Ectodermal cell (in vitro differentiated cells): ENCODE measurements at regions not wholly inside any gene's neighbourhood (a gene's known extent, or its start where the extent isn't known, plus 50 kb on each side); places are given as distances from the start of the nearest gene placed in this dataset.

Experiments
- H3K27ac ChIP-seq: 2 replicates; pipeline ENCODE4 v1.7.0; 2013; ENCODE audit warnings: mild to moderate bottlenecking, low read depth, low read length; ENCODE audit not compliant: insufficient read depth, poor library complexity, severe bottlenecking
- H3K27me3 ChIP-seq: 2 replicates; pipeline ENCODE4 v1.7.0; 2013; ENCODE audit warnings: mild to moderate bottlenecking, low read length; ENCODE audit not compliant: insufficient read depth, control insufficient read depth, poor library complexity, severe bottlenecking
- H3K36me3 ChIP-seq: one replicate; pipeline ENCODE4 v1.7.0; 2013; ENCODE audit warnings: low read length; ENCODE audit not compliant: control insufficient read depth, insufficient read depth
- H3K4me1 ChIP-seq: one replicate; pipeline ENCODE4 v1.7.0; 2013; ENCODE audit warnings: low read length; ENCODE audit not compliant: control insufficient read depth, insufficient read depth
- H3K4me3 ChIP-seq: 2 replicates; pipeline ENCODE4 v1.7.0; 2013; ENCODE audit warnings: low read depth, low read length, control low read depth; ENCODE audit not compliant: insufficient read depth
- H3K9me3 ChIP-seq: 2 replicates; pipeline ENCODE4 v1.7.0; 2013; ENCODE audit warnings: mild to moderate bottlenecking, low read length, moderate library complexity; ENCODE audit not compliant: control insufficient read depth
- WGBS, 2 experiments: methylation state at CpG; one replicate each; pipeline ENCODE4 v1.1.7; 2013; ENCODE audit warnings: missing lambda C conversion rate in 2 of 2; 5-methylcytosine and 5-hydroxymethylcytosine counted together

- H3K4me1 ChIP-seq: no peaks in the 10 kb centered on the region
- no peaks in the 10 kb centered on the region for H3K9me3 ChIP-seq
- no peaks in the 10 kb centered on the region for H3K36me3 ChIP-seq
- H3K27ac ChIP-seq: no peak overlapping the region
- no peaks in the 10 kb centered on the region for H3K27me3 ChIP-seq
- H3K4me3 ChIP-seq: no peak overlapping the region
- WGBS, 2 experiments: 95 to 98% methylated on average over 5 of the region's 5 CpGs
These were observed 107.0 kb upstream of the NUDT12 start for GRCh38 chr5:103669615-103670014.

- no peaks in the 10 kb centered on the region for H3K27me3 ChIP-seq
- H3K36me3 ChIP-seq: no peaks in the 10 kb centered on the region
- H3K4me3 ChIP-seq: no peak overlapping the region
- 89 to 96% methylated on average over 3 of the region's 3 CpGs for WGBS, 2 experiments
- H3K27ac ChIP-seq: no peak overlapping the region
- no peaks in the 10 kb centered on the region for H3K4me1 ChIP-seq
- no peaks in the 10 kb centered on the region for H3K9me3 ChIP-seq
These were observed 105.7 kb upstream of the NUDT12 start for GRCh38 chr5:103668281-103668680.

- no peaks in the 10 kb centered on the region for H3K27me3 ChIP-seq
- H3K36me3 ChIP-seq: no peaks in the 10 kb centered on the region
- H3K4me1 ChIP-seq: no peaks in the 10 kb centered on the region
- H3K9me3 ChIP-seq: no peaks in the 10 kb centered on the region
- H3K27ac ChIP-seq: no peak overlapping the region
- 77 to 84% methylated on average over 3 of the region's 3 CpGs for WGBS, 2 experiments
- H3K4me3 ChIP-seq: no peak overlapping the region
These were observed 104.5 kb upstream of the NUDT12 start for GRCh38 chr5:103667068-103667467.

GRCh38 chr5:103657301-103657700, 94.7 kb upstream of the NUDT12 start:
- H3K27me3 ChIP-seq: no peaks in the 10 kb centered on the region
- WGBS, 2 experiments: 88 to 96% methylated on average over 3 of the region's 3 CpGs

GRCh38 chr5:103648086-103648485, 85.5 kb upstream of the NUDT12 start:
- 89 to 95% methylated on average over 2 of the region's 2 CpGs for WGBS, 2 experiments
- H3K27me3 ChIP-seq: no peaks in the 10 kb centered on the region
- no peaks in the 10 kb centered on the region for H3K9me3 ChIP-seq
- H3K4me3 ChIP-seq: no peak overlapping the region
- H3K36me3 ChIP-seq: no peaks in the 10 kb centered on the region
- H3K27ac ChIP-seq: no peak overlapping the region
- no peaks in the 10 kb centered on the region for H3K4me1 ChIP-seq

More at GRCh38 chr5:103657301-103657700, 94.7 kb upstream of the NUDT12 start:
- H3K4me3 ChIP-seq: no peak overlapping the region
- no peaks in the 10 kb centered on the region for H3K9me3 ChIP-seq
- no peaks in the 10 kb centered on the region for H3K4me1 ChIP-seq
- no peak overlapping the region for H3K27ac ChIP-seq
- H3K36me3 ChIP-seq: no peaks in the 10 kb centered on the region

- Histone ChIP-seq H3K4me3 (no peak overlapping the region), H3K9me3 (no peaks in the 10 kb centered on the region), H3K36me3 (no peaks in the 10 kb centered on the region), H3K27ac (no peak overlapping the region), H3K4me1 (no peaks in the 10 kb centered on the region), H3K27me3 (no peaks in the 10 kb centered on the region)
- 20 to 22% methylated on average over 6 of the region's 6 CpGs for WGBS, 2 experiments
These were observed 84.4 kb upstream of the NUDT12 start for GRCh38 chr5:103646698-103647614.

- Histone ChIP-seq H3K4me1 (no peaks in the 10 kb centered on the region), H3K27ac (no peak overlapping the region), H3K4me3 (no peak overlapping the region), H3K9me3 (no peaks in the 10 kb centered on the region), H3K27me3 (no peaks in the 10 kb centered on the region), H3K36me3 (no peaks in the 10 kb centered on the region)
- WGBS, 2 experiments: 67 to 69% methylated on average over 1 of the region's 1 CpG
These were observed 83.2 kb upstream of the NUDT12 start for GRCh38 chr5:103645816-103646215.

GRCh38 chr5:103638979-103639378, 76.4 kb upstream of the NUDT12 start:
- H3K4me3 ChIP-seq: no peak overlapping the region
- H3K9me3 ChIP-seq: no peaks in the 10 kb centered on the region
- no peaks in the 10 kb centered on the region for H3K4me1 ChIP-seq
- H3K36me3 ChIP-seq: no peaks in the 10 kb centered on the region
- H3K27me3 ChIP-seq: no peaks in the 10 kb centered on the region
- no peak overlapping the region for H3K27ac ChIP-seq

- Histone ChIP-seq H3K27me3 (no peaks in the 10 kb centered on the region), H3K36me3 (no peaks in the 10 kb centered on the region), H3K4me1 (no peaks in the 10 kb centered on the region), H3K27ac (no peak overlapping the region), H3K9me3 (no peaks in the 10 kb centered on the region), H3K4me3 (no peak overlapping the region)
- 87 to 93% methylated on average over 3 of the region's 3 CpGs for WGBS, 2 experiments
These were observed 62.1 kb upstream of the NUDT12 start for GRCh38 chr5:103624675-103625074.

GRCh38 chr5:103624035-103624480, 61.5 kb upstream of the NUDT12 start:
- 91 to 98% methylated on average over 2 of the region's 2 CpGs for WGBS, 2 experiments
- Histone ChIP-seq H3K36me3 (no peaks in the 10 kb centered on the region), H3K4me3 (no peak overlapping the region), H3K27me3 (no peaks in the 10 kb centered on the region), H3K27ac (no peak overlapping the region), H3K9me3 (no peaks in the 10 kb centered on the region), H3K4me1 (no peaks in the 10 kb centered on the region)
